ENCODE measurements at regions not wholly inside any gene's neighbourhood (a gene's known extent, or its start where the extent isn't known, plus 50 kb on each side); places are given as distances from the start of the nearest gene placed in this dataset.

- TF ChIP-seq, protein P1, sequence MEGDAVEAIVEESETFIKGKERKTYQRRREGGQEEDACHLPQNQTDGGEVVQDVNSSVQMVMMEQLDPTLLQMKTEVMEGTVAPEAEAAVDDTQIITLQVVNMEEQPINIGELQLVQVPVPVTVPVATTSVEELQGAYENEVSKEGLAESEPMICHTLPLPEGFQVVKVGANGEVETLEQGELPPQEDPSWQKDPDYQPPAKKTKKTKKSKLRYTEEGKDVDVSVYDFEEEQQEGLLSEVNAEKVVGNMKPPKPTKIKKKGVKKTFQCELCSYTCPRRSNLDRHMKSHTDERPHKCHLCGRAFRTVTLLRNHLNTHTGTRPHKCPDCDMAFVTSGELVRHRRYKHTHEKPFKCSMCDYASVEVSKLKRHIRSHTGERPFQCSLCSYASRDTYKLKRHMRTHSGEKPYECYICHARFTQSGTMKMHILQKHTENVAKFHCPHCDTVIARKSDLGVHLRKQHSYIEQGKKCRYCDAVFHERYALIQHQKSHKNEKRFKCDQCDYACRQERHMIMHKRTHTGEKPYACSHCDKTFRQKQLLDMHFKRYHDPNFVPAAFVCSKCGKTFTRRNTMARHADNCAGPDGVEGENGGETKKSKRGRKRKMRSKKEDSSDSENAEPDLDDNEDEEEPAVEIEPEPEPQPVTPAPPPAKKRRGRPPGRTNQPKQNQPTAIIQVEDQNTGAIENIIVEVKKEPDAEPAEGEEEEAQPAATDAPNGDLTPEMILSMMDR (IDR thresholded peaks at IDR 0.05): no peak
- no peak for TF ChIP-seq POLR2A (IDR thresholded peaks at IDR 0.05)
Measured at GRCh38 chr15:93233710-93234109, 144.7 kb upstream of the RGMA start.

Data from uterus (tissue), 2 donors.